H1 (cell line): ENCODE measurements at regions not wholly inside any gene's neighbourhood (a gene's known extent, or its start where the extent isn't known, plus 50 kb on each side); places are given as distances from the start of the nearest gene placed in this dataset.
A peak's percentile ranks its signal among the peaks of the same experiment; 100 is the strongest.

ENCODE experiments used
- CTCF ChIA-PET: fragments of 300-600 bp; sonication (Branson Sonifier 250); formaldehyde crosslinking; loops from one replicate; lab custom pipeline; 2021; ENCODE audit not compliant: partially characterized antibody; lab: Charles Lee
- POLR2A ChIA-PET: fragments of 300-600 bp; sonication (Branson Sonifier 250); formaldehyde crosslinking; loops from one replicate; lab custom pipeline; 2021; ENCODE audit warnings: inconsistent platforms; ENCODE audit not compliant: partially characterized antibody; lab: Charles Lee
- DNase-seq, 2 experiments: peaks; one replicate each; pipeline versions ENCODE4 v3.0.0 to v3.0.0-alpha.2; 2010 to 2022; ENCODE audit warnings: low spot score in 2 of 2, low read depth in 1 of 2, mixed read lengths in 1 of 2
- FAIRE-seq: peaks from 2 replicates; lab custom pipeline; 2011; peaks lifted over from hg19 to GRCh38; lab: Jason Lieb, UNC
- H2AFZ ChIP-seq: 2 replicates; pipeline ENCODE4 v1.8.1; 2012; ENCODE audit warnings: low read length, inconsistent platforms
- H2AK5ac ChIP-seq: 2 replicates; pipeline ENCODE4 v1.6.1; 2013; ENCODE audit warnings: low read depth, low read length
- H2BK120ac ChIP-seq: replicated peaks from 2 replicates; pipeline ENCODE3; 2013; ENCODE audit warnings: low read depth, low read length, inconsistent platforms
- H2BK12ac ChIP-seq: 2 replicates; pipeline ENCODE4 v1.6.1; 2013; ENCODE audit warnings: low read depth, low read length
- H2BK15ac ChIP-seq: 2 replicates; pipeline ENCODE4 v1.6.1; 2013; ENCODE audit warnings: low read length
- H2BK20ac ChIP-seq: 2 replicates; pipeline ENCODE4 v1.6.1; 2013; ENCODE audit warnings: low read length
- H2BK5ac ChIP-seq: 2 replicates; pipeline ENCODE4 v1.6.1; 2013; ENCODE audit warnings: low read depth, low read length
- H3K14ac ChIP-seq: 2 replicates; pipeline ENCODE4 v1.6.1; 2013; ENCODE audit warnings: inconsistent platforms; ENCODE audit not compliant: insufficient read length
- H3K18ac ChIP-seq: 2 replicates; pipeline ENCODE4 v1.6.1; 2013; ENCODE audit warnings: low read length; ENCODE audit errors: extremely low read depth
- H3K23ac ChIP-seq: 2 replicates; pipeline ENCODE4 v1.6.1; 2013; ENCODE audit warnings: inconsistent platforms; ENCODE audit not compliant: insufficient read length
- H3K23me2 ChIP-seq: 2 replicates; pipeline ENCODE4 v1.6.1; 2013; ENCODE audit warnings: low read depth, low read length
- H3K27ac ChIP-seq: 2 replicates; pipeline ENCODE4 v1.6.1; 2011; ENCODE audit warnings: low read depth, low read length, inconsistent platforms
- H3K27me3 ChIP-seq, 4 experiments: replicated peaks in 1 of 4; 1 replicate in 1 of 4; 2 replicates in 3 of 4; pipeline versions ENCODE4 v1.6.1 to v1.8.1; 2011 to 2013; ENCODE audit warnings: low read length in 3 of 4, mild to moderate bottlenecking in 3 of 4, inconsistent platforms in 2 of 4, mixed read lengths in 2 of 4, moderate library complexity in 1 of 4; ENCODE audit not compliant: control insufficient read depth in 3 of 4, insufficient read depth in 3 of 4; ENCODE audit errors: extremely low read depth in 1 of 4
- H3K36me3 ChIP-seq, 4 experiments: 2 replicates each; pipeline versions ENCODE4 v1.6.1 to v1.8.1; 2011 to 2013; ENCODE audit warnings: mild to moderate bottlenecking in 4 of 4, low read length in 3 of 4, moderate library complexity in 2 of 4, control low read depth in 1 of 4, inconsistent platforms in 1 of 4; ENCODE audit not compliant: insufficient read depth in 4 of 4, control insufficient read depth in 2 of 4
- H3K4ac ChIP-seq: replicated peaks from 2 replicates; pipeline ENCODE3; 2013; ENCODE audit warnings: low read length, low read depth, mixed read lengths, inconsistent platforms; ENCODE audit not compliant: insufficient read length
- H3K4me1 ChIP-seq, 4 experiments: replicated peaks in 1 of 4; 1 replicate in 1 of 4; 2 replicates in 3 of 4; pipeline versions ENCODE4 v1.6.1 to v1.8.1; 2011 to 2013; ENCODE audit warnings: low read length in 3 of 4, inconsistent platforms in 2 of 4, mixed read lengths in 1 of 4; ENCODE audit not compliant: insufficient read depth in 4 of 4, control insufficient read depth in 3 of 4
- H3K4me2 ChIP-seq, 2 experiments: 2 replicates each; pipeline versions ENCODE4 v1.6.1 to v1.8.1; 2011 to 2013; ENCODE audit warnings: low read depth in 2 of 2, low read length in 2 of 2, control low read depth in 1 of 2, inconsistent platforms in 1 of 2, mild to moderate bottlenecking in 1 of 2; ENCODE audit not compliant: insufficient read depth in 1 of 2
- H3K4me3 ChIP-seq, 4 experiments: fragments of 200-600, 300-600 bp in 1 of 4; sonication (generic), shearing (Covaris generic), sonication (Bioruptor Twin) in 1 of 4; 2 replicates each; pipeline versions ENCODE4 v1.5.1 to v1.8.1; 2011 to 2016; ENCODE audit warnings: low read length in 4 of 4, low read depth in 3 of 4, control low read depth in 2 of 4, inconsistent platforms in 2 of 4, mild to moderate bottlenecking in 2 of 4, mixed read lengths in 1 of 4, moderate library complexity in 1 of 4; ENCODE audit not compliant: insufficient read depth in 2 of 4; ENCODE audit errors: extremely low read depth in 1 of 4
- H3K56ac ChIP-seq: replicated peaks from 2 replicates; pipeline ENCODE3; 2013; ENCODE audit warnings: low read depth, mild to moderate bottlenecking, mixed read lengths, low read length, inconsistent platforms; ENCODE audit not compliant: insufficient read length
- H3K79me1 ChIP-seq: 2 replicates; pipeline ENCODE4 v1.6.1; 2013; ENCODE audit warnings: low read depth, low read length, control low read depth
- H3K79me2 ChIP-seq, 2 experiments: 2 replicates each; pipeline versions ENCODE4 v1.6.1 to v1.8.1; 2012 to 2013; ENCODE audit warnings: low read length in 2 of 2, mild to moderate bottlenecking in 2 of 2, inconsistent platforms in 1 of 2; ENCODE audit not compliant: insufficient read depth in 2 of 2, control insufficient read depth in 1 of 2
- H3K9ac ChIP-seq, 4 experiments: replicated peaks in 1 of 4; 1 replicate in 1 of 4; 2 replicates in 3 of 4; pipeline versions ENCODE4 v1.6.1 to v1.8.1; 2011 to 2013; ENCODE audit warnings: low read depth in 3 of 4, low read length in 3 of 4, control low read depth in 2 of 4, mild to moderate bottlenecking in 2 of 4, moderate library complexity in 2 of 4, inconsistent platforms in 1 of 4; ENCODE audit errors: extremely low read depth in 1 of 4
- H3K9me3 ChIP-seq, 2 experiments: 2 replicates each; pipeline versions ENCODE4 v1.6.1 to v1.8.1; 2012 to 2013; ENCODE audit warnings: mild to moderate bottlenecking in 2 of 2, moderate library complexity in 2 of 2, control low read depth in 1 of 2, inconsistent platforms in 1 of 2, low read depth in 1 of 2, low read length in 1 of 2, mixed read lengths in 1 of 2; ENCODE audit not compliant: insufficient read depth in 2 of 2
- H4K20me1 ChIP-seq, 2 experiments: replicated peaks in 1 of 2; 2 replicates each; pipeline versions ENCODE3 to v1.8.1; 2011 to 2013; ENCODE audit warnings: inconsistent platforms in 2 of 2, low read length in 2 of 2, mild to moderate bottlenecking in 1 of 2; ENCODE audit not compliant: insufficient read depth in 2 of 2, control insufficient read depth in 1 of 2
- H4K5ac ChIP-seq: 2 replicates; pipeline ENCODE4 v1.6.1; 2013; ENCODE audit warnings: low read length, low read depth, mixed read lengths, inconsistent platforms; ENCODE audit not compliant: insufficient read length
- H4K8ac ChIP-seq: 2 replicates; pipeline ENCODE4 v1.8.0; 2013; ENCODE audit warnings: mild to moderate bottlenecking, moderate library complexity, low read length, inconsistent platforms; ENCODE audit not compliant: insufficient read depth; ENCODE audit errors: extremely low read depth
- H4K91ac ChIP-seq: replicated peaks from 2 replicates; pipeline ENCODE3; 2013; ENCODE audit warnings: low read length, mixed read lengths, inconsistent platforms; ENCODE audit not compliant: insufficient read length
- RAD21 ChIP-seq, 2 experiments: IDR thresholded peaks in 1 of 2; conservative IDR thresholded peaks in 1 of 2; 2 replicates each; pipeline ENCODE4 v1.6.1; 2011; ENCODE audit warnings: low read depth in 2 of 2, low read length in 2 of 2, improper control_type of control experiment in 1 of 2, inconsistent platforms in 1 of 2, mild to moderate bottlenecking in 1 of 2, moderate library complexity in 1 of 2
- RNF2 ChIP-seq: fragments of 200-900, 300-1000 bp; sonication (generic); IDR thresholded peaks from 2 replicates; pipeline ENCODE4 v1.7.1; 2016; ENCODE audit warnings: borderline replicate concordance, low read depth, mild to moderate bottlenecking, antibody characterized with exemption, low read length; ENCODE audit not compliant: poor library complexity, severe bottlenecking; ENCODE audit errors: missing control alignments
- WGBS, 2 experiments: shearing (Covaris generic) in 1 of 2; methylation state at CpG; one replicate each; pipeline versions ENCODE4 v1.1.6 to v1.1.7; 2013 to 2015; ENCODE audit warnings: low lambda C conversion rate in 2 of 2, mixed read lengths in 2 of 2, inconsistent platforms in 1 of 2, low coverage in 1 of 2, missing lambda C conversion rate in 1 of 2; ENCODE audit not compliant: insufficient replicate concordance in 2 of 2, insufficient coverage in 1 of 2, insufficient read length in 1 of 2; ENCODE audit errors: extremely low coverage in 1 of 2, missing lambda C conversion rate in 1 of 2; 5-methylcytosine and 5-hydroxymethylcytosine counted together
- TF ChIP-seq, protein P1 (sequence below), 3 experiments: IDR thresholded peaks; 1 replicate in 2 of 3; 2 replicates in 1 of 3; pipeline versions ENCODE4 v1.5.1 to v1.6.1; 2011; ENCODE audit warnings: low read length in 3 of 3, mild to moderate bottlenecking in 3 of 3, inconsistent platforms in 2 of 3, low read depth in 1 of 3, moderate library complexity in 1 of 3; ENCODE audit not compliant: insufficient read depth in 1 of 3; ENCODE audit errors: control extremely low read depth in 1 of 3

DNA sequence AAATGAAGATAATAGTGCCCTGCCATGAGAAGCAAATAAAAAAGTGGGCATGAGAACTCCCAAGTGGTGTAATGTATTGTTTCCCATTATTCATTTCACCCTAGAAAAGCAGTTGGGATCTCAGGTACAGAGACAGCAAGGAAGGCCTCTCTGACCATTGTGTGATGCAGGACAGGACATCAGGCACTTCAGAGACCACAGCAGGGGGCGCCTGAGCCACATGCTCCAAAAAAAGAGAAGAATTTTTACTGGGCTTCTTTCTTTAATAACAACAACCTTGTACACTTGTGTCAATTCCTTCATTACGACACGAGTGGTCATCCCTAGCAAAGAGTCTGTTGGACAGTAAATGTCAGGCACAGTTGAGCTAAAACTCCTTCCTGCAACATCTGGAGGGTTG, 533.3 kb downstream of the OMA1 start:
- FAIRE-seq (no peak), DNase-seq (no peak)
- H3K27me3 ChIP-seq, result no peaks in the 10 kb centered on the region
- H3K18ac ChIP-seq, result no peak overlapping the region
- H2BK20ac ChIP-seq, result no peak overlapping the region
- no peak overlapping the region for H4K91ac ChIP-seq
- no peak overlapping the region for H4K8ac ChIP-seq
- no peak overlapping the region for H3K27ac ChIP-seq
- H2BK15ac ChIP-seq, result no peak overlapping the region
- no peaks in the 10 kb centered on the region for H3K79me2 ChIP-seq
- 0 out of 2 replicates have a peak overlapping the region, but pooled peaks have one; percentile 4 for H2BK5ac ChIP-seq
- no peaks in the 10 kb centered on the region for H3K36me3 ChIP-seq
- no peak overlapping the region for H3K23ac ChIP-seq
- H3K4me2 ChIP-seq, result no peak overlapping the region
- no peak overlapping the region for H3K9ac ChIP-seq
- TF ChIP-seq RNF2 (no peak), RAD21 (IDR thresholded peaks at IDR 0.05 in 1 of 2, conservative IDR thresholded peaks at IDR 0.05 in 1 of 2; ENCODE audit: low read depth in 2 of 2, low read length in 2 of 2) (peak; percentile 41 to 46)
- TF ChIP-seq, protein P1, sequence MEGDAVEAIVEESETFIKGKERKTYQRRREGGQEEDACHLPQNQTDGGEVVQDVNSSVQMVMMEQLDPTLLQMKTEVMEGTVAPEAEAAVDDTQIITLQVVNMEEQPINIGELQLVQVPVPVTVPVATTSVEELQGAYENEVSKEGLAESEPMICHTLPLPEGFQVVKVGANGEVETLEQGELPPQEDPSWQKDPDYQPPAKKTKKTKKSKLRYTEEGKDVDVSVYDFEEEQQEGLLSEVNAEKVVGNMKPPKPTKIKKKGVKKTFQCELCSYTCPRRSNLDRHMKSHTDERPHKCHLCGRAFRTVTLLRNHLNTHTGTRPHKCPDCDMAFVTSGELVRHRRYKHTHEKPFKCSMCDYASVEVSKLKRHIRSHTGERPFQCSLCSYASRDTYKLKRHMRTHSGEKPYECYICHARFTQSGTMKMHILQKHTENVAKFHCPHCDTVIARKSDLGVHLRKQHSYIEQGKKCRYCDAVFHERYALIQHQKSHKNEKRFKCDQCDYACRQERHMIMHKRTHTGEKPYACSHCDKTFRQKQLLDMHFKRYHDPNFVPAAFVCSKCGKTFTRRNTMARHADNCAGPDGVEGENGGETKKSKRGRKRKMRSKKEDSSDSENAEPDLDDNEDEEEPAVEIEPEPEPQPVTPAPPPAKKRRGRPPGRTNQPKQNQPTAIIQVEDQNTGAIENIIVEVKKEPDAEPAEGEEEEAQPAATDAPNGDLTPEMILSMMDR (IDR thresholded peaks at IDR 0.05; ENCODE audit: control extremely low read depth in 1 of 3, insufficient read depth in 1 of 3, low read depth in 1 of 3, low read length in 3 of 3), result peak in 2 of 3 experiments; percentile 16 to 22; a peak in 2 of 4 replicates
- peaks cover 0 to 5% (median 0%) of the 10 kb centered on the region in 4 experiments; a peak in 2 of 7 replicates for H3K4me1 ChIP-seq
- peak overlapping the region; percentile 34; the same call in 1 of the 2 replicates for H2BK12ac ChIP-seq
- H3K4ac ChIP-seq, result no peak overlapping the region
- WGBS, 2 experiments, result 70% methylated on average over 3 of the region's 3 CpGs; no CpG with 5 or more reads in 1 of the 2 experiments
- H3K9me3 ChIP-seq, result no peaks in the 10 kb centered on the region
- no peak overlapping the region for H2AK5ac ChIP-seq
- no peaks in the 10 kb centered on the region for H4K20me1 ChIP-seq
- no peak overlapping the region for H3K56ac ChIP-seq
- POLR2A ChIA-PET, result no interaction called here
- H2BK120ac ChIP-seq, result no peak overlapping the region
- H3K4me3 ChIP-seq, result no peak overlapping the region
- no peaks in the 10 kb centered on the region for H3K79me1 ChIP-seq
- CTCF ChIA-PET, result interaction anchor here (0.6 to 2.6 kb wide), 12 partner anchors 9 to 655 kb away, joined by 3 to 12 read pairs (median 3); no protein-coding TSS in a partner anchor
- H2AFZ ChIP-seq, result no peak overlapping the region
- no peak overlapping the region for H3K14ac ChIP-seq
- H4K5ac ChIP-seq, result no peak overlapping the region
- no peaks in the 10 kb centered on the region; the same call in 1 of the 2 replicates for H3K23me2 ChIP-seq
